Transverse colon (tissue), 4 donors: ENCODE measurements at regions not wholly inside any gene's neighbourhood (a gene's known extent, or its start where the extent isn't known, plus 50 kb on each side); places are given as distances from the start of the nearest gene placed in this dataset.

Source experiments
- DNase-seq: peaks from one replicate; pipeline ENCODE4 v3.0.0-alpha.2; 2019
- H3K27ac ChIP-seq, 4 donors: fragments of 200-600 bp; sonication (generic); 2 replicates each; pipeline ENCODE4 v1.5.1; 2016 to 2018; ENCODE audit warnings: inconsistent platforms in 4 of 4
- H3K27me3 ChIP-seq: fragments of 200-600 bp; sonication (generic); 2 replicates; pipeline ENCODE4 v1.5.1; 2017; ENCODE audit warnings: inconsistent platforms
- H3K36me3 ChIP-seq, 4 donors: fragments of 200-600 bp; sonication (generic); 2 replicates each; pipeline ENCODE4 v1.5.1; 2017 to 2019; ENCODE audit warnings: inconsistent platforms in 4 of 4
- H3K4me1 ChIP-seq, 4 donors: fragments of 200-600 bp; sonication (generic); 2 replicates each; pipeline ENCODE4 v1.5.1; 2017 to 2020; ENCODE audit warnings: inconsistent platforms in 4 of 4
- H3K4me3 ChIP-seq, 4 donors: fragments of 200-600 bp; sonication (generic); 1 replicate in 1 of 4; 2 replicates in 3 of 4; pipeline versions ENCODE4 v1.5.1 to v1.6.1; 2017 to 2019; ENCODE audit warnings: inconsistent platforms in 4 of 4
- H3K9me3 ChIP-seq, 2 donors: fragments of 200-600 bp; sonication (generic); 2 replicates each; pipeline ENCODE4 v1.5.1; 2017 to 2019; ENCODE audit warnings: inconsistent platforms in 2 of 2
- EP300 ChIP-seq: sonication (generic); formaldehyde crosslinking; IDR thresholded peaks from one replicate; pipeline ENCODE4 v1.6.1; 2017; ENCODE audit warnings: antibody characterized with exemption, low read depth
- POLR2A ChIP-seq: fragments of 450-650 bp; IDR thresholded peaks from one replicate; pipeline ENCODE4 v1.6.1; 2016; ENCODE audit warnings: antibody characterized with exemption, mild to moderate bottlenecking, moderate library complexity
- POLR2AphosphoS5 ChIP-seq, 3 donors: sonication (generic); formaldehyde crosslinking; IDR thresholded peaks; one replicate each; pipeline ENCODE4 v1.6.1; 2016; ENCODE audit warnings: antibody characterized with exemption in 3 of 3
- WGBS, 2 donors: methylation state at CpG; one replicate each; pipeline ENCODE4 v1.1.5; 2018; ENCODE audit warnings: low coverage in 1 of 2; 5-methylcytosine and 5-hydroxymethylcytosine counted together
- in situ Hi-C, 4 donors: fragments of 200-750 bp; cut with MboI; loops; one replicate each; pipeline versions ENCODE4 v1.15.0 to v1.15.1; 2017; ENCODE audit warnings: low sequenced_read_pairs in 3 of 4, low pct_ligation_motif_present in 1 of 4, low pct_unique_long_range_greater_than_20kb in 1 of 4
- intact Hi-C: fragments of 100-400 bp; cut with DNase I; formaldehyde crosslinking; loops from one replicate; pipeline ENCODE4 v1.15.1; 2023; ENCODE audit warnings: low total_unique reads
- TF ChIP-seq, protein P1 (sequence below), 5 experiments: fragments of 200-600 bp in 3 of 5; fragments of 450-650 bp in 2 of 5; sonication (generic) in 3 of 5; IDR thresholded peaks; 1 replicate in 2 of 5; 2 replicates in 3 of 5; pipeline ENCODE4 v1.5.1; 2016 to 2017; ENCODE audit warnings: antibody characterized with exemption in 5 of 5, inconsistent platforms in 3 of 5, mild to moderate bottlenecking in 2 of 5, moderate library complexity in 1 of 5

DNA sequence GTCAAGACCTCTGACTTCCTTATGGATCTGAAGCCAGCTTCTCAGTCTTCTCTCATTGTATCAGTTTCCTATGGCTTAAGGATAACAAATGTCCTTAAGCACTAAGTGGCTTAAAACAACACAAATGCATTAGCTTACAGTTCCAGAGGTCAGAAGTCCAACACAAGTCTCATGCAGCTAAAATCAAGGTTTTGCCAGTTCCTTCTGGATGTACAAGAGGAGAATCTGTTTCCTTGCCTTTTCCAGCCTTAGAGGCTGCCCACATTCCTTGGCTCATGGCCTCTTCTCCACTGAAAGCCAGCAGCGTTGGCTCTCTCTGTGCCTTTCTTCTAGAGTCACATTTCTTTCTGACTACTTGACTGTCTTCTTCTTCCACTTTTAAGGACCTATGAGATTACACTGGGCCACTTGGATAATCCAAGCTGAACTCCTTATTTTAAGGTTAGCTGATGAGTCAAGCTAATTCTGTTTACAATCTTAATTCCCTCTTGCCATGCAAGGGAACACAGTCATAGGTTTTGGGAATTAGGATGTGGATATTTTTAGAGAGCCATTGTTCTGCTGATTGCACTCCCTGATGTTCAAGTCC, 179.0 kb downstream of the BCAS1 start:
- intact Hi-C loops: no loop called here
- in situ Hi-C loops: no loop called here

DNA sequence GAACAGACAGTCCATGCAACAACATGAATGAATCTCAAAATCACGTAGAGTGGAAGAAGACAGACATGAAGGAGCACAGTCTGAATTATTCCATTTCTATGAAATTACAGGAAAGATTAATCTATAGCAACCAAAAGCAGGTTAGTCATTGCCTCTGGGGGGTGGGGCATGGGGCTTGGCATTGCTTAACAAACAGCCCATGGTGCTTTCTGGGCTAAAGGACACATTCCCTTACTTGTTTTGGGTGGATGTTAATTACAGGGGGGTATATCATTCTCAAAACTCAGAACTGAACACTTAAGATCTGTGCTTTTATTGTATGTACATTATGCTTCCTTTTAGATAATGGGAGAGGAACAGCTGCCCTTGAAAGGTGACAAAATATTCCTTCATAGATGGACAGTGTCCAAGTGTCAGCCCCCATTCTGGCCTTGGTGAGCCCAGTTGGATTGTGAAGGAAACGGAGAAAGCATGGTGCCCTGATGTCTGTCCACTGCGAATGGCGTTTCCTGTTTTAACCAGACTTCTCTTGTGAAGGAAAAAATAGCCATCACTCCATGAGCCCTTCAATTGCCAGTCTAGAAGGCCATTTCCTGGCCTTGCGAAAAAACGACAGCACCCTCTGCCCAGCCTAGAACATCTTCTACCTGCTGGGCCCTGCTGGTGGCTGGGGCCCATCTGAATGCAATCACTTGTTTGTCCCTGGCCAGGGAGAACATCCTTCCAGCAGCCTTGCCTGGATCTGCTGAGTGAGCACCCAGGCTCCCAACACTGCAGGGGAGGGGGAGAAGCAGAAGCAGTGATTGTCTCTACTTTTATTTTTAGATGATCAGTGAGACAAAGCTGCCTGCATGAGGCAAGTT, 179.7 kb downstream of the BCAS1 start:
- intact Hi-C loops (no loop called here), in situ Hi-C loops (no loop called here)
- Histone ChIP-seq H3K27ac (peak overlapping the region; percentile 9 to 62 (median 38)), H3K4me1 (peaks cover 0 to 17% (median 16%) of the 10 kb centered on the region in 4 donors), H3K4me3 (no peak overlapping the region), H3K9me3 (no peaks in the 10 kb centered on the region), H3K27me3 (no peaks in the 10 kb centered on the region), H3K36me3 (no peaks in the 10 kb centered on the region)
- peak; percentile 51 for DNase-seq
- TF ChIP-seq, protein P1, sequence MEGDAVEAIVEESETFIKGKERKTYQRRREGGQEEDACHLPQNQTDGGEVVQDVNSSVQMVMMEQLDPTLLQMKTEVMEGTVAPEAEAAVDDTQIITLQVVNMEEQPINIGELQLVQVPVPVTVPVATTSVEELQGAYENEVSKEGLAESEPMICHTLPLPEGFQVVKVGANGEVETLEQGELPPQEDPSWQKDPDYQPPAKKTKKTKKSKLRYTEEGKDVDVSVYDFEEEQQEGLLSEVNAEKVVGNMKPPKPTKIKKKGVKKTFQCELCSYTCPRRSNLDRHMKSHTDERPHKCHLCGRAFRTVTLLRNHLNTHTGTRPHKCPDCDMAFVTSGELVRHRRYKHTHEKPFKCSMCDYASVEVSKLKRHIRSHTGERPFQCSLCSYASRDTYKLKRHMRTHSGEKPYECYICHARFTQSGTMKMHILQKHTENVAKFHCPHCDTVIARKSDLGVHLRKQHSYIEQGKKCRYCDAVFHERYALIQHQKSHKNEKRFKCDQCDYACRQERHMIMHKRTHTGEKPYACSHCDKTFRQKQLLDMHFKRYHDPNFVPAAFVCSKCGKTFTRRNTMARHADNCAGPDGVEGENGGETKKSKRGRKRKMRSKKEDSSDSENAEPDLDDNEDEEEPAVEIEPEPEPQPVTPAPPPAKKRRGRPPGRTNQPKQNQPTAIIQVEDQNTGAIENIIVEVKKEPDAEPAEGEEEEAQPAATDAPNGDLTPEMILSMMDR (IDR thresholded peaks at IDR 0.05): no peak
- no peak for TF ChIP-seq EP300
- no peak for TF ChIP-seq POLR2A
- TF ChIP-seq POLR2AphosphoS5 (IDR thresholded peaks at IDR 0.05): no peak
- whole genome bisulfite sequencing, 2 donors: 55 to 84% methylated on average over 1 to 6 of the region's 6 CpGs

More for the DNA sequence above, 179.0 kb downstream of the BCAS1 start:
- 77 to 88% methylated on average over 1 of the region's 1 CpG for WGBS, 2 donors
- Histone ChIP-seq H3K36me3 (no peaks in the 10 kb centered on the region), H3K4me3 (no peak overlapping the region), H3K27ac (peak overlapping the region in 3 of 4 donors; percentile 23 to 62 (median 52)), H3K27me3 (no peaks in the 10 kb centered on the region), H3K4me1 (peaks cover 0 to 17% (median 16%) of the 10 kb centered on the region in 4 donors), H3K9me3 (no peaks in the 10 kb centered on the region)
- no peak for DNase-seq
- TF ChIP-seq POLR2A (no peak), EP300 (no peak), POLR2AphosphoS5 (IDR thresholded peaks at IDR 0.05) (no peak)
- TF ChIP-seq, protein P1 (IDR thresholded peaks at IDR 0.05): no peak

DNA sequence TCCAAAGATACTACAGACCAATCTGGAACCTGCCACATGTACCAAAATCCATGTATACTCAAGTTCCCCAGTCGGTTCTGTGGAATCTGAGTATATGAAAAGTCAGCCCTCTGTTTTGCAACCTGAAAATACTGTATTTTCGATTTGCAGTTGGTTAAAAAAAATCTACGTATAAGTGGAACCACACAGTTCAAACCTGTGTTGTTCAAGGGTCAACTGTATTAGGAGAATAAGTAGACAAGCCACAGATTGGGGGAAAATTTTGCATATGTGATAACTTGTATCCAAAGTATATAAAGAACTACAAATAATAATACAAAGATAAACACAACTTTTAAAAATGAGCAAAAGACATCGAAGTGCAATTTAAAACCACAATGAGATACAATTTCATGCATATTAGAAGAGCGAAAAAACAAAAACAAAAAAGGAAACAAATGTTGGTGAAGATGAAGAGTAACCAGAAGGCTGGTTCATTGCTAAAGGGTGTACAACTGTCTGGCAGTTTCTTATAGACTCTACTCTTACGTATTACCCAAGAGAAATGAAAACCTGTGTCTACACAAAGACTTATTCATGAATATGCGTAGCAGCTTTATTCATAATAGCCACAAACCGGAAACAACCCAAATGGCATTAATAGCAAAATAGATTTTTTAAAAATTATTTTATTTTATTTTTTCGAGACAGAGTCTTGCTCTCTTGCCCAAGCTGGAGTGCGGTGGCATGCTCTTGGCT, 180.8 kb downstream of the BCAS1 start:
- Histone ChIP-seq H3K27ac (peak overlapping the region in 3 of 4 donors; percentile 9 to 62 (median 26)), H3K9me3 (no peaks in the 10 kb centered on the region), H3K4me1 (peaks cover 0 to 17% (median 16%) of the 10 kb centered on the region in 4 donors), H3K36me3 (no peaks in the 10 kb centered on the region), H3K4me3 (no peak overlapping the region), H3K27me3 (no peaks in the 10 kb centered on the region)
- intact Hi-C loops: no loop called here
- in situ Hi-C loops: no loop called here
- TF ChIP-seq POLR2AphosphoS5 (IDR thresholded peaks at IDR 0.05) (no peak), POLR2A (no peak), EP300 (no peak)
- TF ChIP-seq, protein P1 (IDR thresholded peaks at IDR 0.05): no peak
- 91 to 96% methylated on average over 10 of the region's 10 CpGs for WGBS, 2 donors
- DNase-seq: no peak

DNA sequence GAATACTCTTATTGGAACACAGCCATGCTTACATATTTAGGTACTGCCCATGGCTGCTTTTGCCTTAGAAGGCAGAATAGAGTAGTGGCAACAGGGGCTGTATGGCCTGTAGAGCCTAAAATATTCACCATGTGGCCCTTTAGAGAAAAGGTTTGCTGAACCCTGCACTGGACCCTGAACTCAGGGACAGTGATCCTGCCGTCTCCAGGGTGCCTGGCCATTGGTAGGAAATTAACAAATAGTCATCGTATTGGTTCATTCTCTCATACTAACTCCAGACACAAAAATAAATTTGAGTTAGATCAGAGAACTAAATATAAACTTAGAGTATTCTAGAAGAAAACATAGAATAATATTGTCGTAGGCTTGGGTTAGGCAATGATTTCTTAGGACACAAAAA, 181.4 kb downstream of the BCAS1 start:
- intact Hi-C loops: no loop called here
- WGBS, 2 donors: 83 to 95% methylated on average over 3 of the region's 3 CpGs
- no peaks in the 10 kb centered on the region for H3K27me3 ChIP-seq
- no peak overlapping the region for H3K27ac ChIP-seq
- DNase-seq: no peak
- H3K4me1 ChIP-seq: peaks cover 0 to 17% (median 16%) of the 10 kb centered on the region in 4 donors
- in situ Hi-C loops: no loop called here
- H3K4me3 ChIP-seq: no peak overlapping the region
- H3K36me3 ChIP-seq: no peaks in the 10 kb centered on the region
- H3K9me3 ChIP-seq: no peaks in the 10 kb centered on the region
- TF ChIP-seq EP300: no peak
- TF ChIP-seq POLR2A: no peak
- TF ChIP-seq, protein P1 (IDR thresholded peaks at IDR 0.05): no peak
